ENCODE measurements at regions not wholly inside any gene's neighbourhood (a gene's known extent, or its start where the extent isn't known, plus 50 kb on each side); places are given as distances from the start of the nearest gene placed in this dataset.

DNA sequence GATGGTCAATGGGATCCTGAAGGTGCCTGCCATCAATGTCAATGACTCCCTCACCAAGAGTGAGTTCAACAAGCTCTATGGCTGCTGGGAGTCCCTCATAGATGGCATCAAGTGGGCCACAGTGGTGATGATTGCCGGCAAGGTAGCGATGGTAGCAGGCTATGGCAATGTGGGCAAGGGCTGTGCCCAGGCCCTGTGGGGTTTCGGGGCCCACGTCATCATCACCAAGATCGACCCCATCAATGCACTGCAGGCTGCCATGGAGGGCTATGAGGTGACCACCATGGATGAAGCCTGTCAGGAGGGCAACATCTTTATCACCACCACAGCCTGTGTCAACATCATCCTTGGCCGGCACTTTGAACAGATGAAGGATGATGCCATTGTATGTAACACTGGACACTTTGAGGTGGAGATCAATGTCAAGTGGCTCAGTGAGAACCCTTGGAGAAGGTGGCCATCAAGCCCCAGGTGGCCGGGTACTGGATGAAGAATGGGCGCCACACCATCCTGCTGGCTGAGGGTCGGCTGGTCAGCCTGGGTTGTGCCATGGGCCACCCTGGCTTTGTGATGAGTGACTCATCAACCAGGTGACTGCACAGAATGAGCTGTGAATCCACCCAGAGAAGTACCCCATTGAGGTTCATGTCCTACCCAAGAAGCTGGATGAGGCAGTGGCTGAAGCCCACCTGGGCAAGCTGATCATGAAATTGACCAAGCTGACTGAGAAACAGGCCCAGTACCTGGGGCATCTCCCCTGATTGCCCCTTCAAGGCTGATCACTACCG is 63.0 kb upstream of the ANTXRL start:
- H3K4me1 ChIP-seq, result no peaks in the 10 kb centered on the region
- H2AFZ ChIP-seq, result no peak overlapping the region
- no peaks in the 10 kb centered on the region for H3K27me3 ChIP-seq (ENCODE audit: control insufficient read depth, insufficient read depth, low read length)
- TF ChIP-seq, protein P1, sequence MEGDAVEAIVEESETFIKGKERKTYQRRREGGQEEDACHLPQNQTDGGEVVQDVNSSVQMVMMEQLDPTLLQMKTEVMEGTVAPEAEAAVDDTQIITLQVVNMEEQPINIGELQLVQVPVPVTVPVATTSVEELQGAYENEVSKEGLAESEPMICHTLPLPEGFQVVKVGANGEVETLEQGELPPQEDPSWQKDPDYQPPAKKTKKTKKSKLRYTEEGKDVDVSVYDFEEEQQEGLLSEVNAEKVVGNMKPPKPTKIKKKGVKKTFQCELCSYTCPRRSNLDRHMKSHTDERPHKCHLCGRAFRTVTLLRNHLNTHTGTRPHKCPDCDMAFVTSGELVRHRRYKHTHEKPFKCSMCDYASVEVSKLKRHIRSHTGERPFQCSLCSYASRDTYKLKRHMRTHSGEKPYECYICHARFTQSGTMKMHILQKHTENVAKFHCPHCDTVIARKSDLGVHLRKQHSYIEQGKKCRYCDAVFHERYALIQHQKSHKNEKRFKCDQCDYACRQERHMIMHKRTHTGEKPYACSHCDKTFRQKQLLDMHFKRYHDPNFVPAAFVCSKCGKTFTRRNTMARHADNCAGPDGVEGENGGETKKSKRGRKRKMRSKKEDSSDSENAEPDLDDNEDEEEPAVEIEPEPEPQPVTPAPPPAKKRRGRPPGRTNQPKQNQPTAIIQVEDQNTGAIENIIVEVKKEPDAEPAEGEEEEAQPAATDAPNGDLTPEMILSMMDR (IDR thresholded peaks at IDR 0.05), result no peak
- H3K9ac ChIP-seq, result no peak overlapping the region
- no peak overlapping the region for H3K27ac ChIP-seq
- no peak overlapping the region for H3K4me3 ChIP-seq (ENCODE audit: low read depth, low read length)
- H3K79me2 ChIP-seq, result no peaks in the 10 kb centered on the region
- no peaks in the 10 kb centered on the region for H3K9me3 ChIP-seq (ENCODE audit: control insufficient read depth, low read length)
- no peak overlapping the region for H3K4me2 ChIP-seq (ENCODE audit: low read length)
- no peaks in the 10 kb centered on the region for H3K36me3 ChIP-seq (ENCODE audit: control insufficient read depth, insufficient read depth, low read length)

DNA sequence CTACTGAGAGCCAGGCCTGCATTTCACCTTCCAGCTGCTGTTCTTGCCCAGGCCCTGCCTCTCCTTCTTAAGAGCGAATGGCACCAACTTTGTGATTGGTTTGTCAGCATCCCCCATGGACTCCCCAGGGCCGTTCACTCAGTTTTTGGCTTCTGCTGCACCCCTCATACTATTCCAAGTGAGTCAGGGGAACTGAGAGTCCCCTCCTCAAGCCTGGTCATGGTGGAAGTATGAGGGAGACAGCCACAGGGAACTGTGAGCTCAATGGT is 62.4 kb upstream of the ANTXRL start:
- Histone ChIP-seq H3K36me3 (ENCODE audit: control insufficient read depth, insufficient read depth, low read length) (no peaks in the 10 kb centered on the region), H3K27me3 (ENCODE audit: control insufficient read depth, insufficient read depth, low read length) (no peaks in the 10 kb centered on the region)
- TF ChIP-seq, protein P1 (IDR thresholded peaks at IDR 0.05), result no peak

DNA sequence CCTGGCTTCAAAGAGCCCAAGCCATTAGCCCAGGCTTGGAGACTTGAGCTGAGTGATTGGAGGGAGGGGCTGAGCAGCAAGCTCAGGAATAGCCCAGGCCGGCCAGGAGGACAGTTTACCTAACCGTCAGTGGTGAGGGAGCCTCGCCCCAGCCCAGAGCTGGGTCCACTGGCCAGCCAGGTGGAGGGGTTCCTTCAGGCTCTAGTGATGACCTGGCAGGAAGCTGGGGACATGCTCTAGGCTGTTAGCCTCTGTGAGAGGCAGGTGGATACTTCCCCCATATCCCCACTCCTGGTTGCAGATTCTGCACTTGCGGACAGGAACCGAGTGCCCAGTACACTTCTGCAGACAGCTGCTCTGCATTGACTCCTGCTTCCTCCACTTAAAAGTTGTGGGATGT is 61.2 kb upstream of the ANTXRL start:
- Histone ChIP-seq H2AFZ (no peak overlapping the region), H3K4me1 (no peaks in the 10 kb centered on the region), H3K9me3 (ENCODE audit: control insufficient read depth, low read length) (no peaks in the 10 kb centered on the region), H3K4me3 (ENCODE audit: low read depth, low read length) (no peak overlapping the region), H3K79me2 (no peaks in the 10 kb centered on the region), H3K4me2 (ENCODE audit: low read length) (no peak overlapping the region), H3K27me3 (ENCODE audit: control insufficient read depth, insufficient read depth, low read length) (no peaks in the 10 kb centered on the region), H3K9ac (no peak overlapping the region), H3K27ac (no peak overlapping the region), H3K36me3 (ENCODE audit: control insufficient read depth, insufficient read depth, low read length) (no peaks in the 10 kb centered on the region)
- TF ChIP-seq, protein P1 (IDR thresholded peaks at IDR 0.05), result no peak

More for the DNA sequence above, 62.4 kb upstream of the ANTXRL start:
- H3K4me3 ChIP-seq (ENCODE audit: low read depth, low read length), result no peak overlapping the region
- H3K9ac ChIP-seq, result no peak overlapping the region
- no peak overlapping the region for H2AFZ ChIP-seq
- no peaks in the 10 kb centered on the region for H3K4me1 ChIP-seq
- H3K79me2 ChIP-seq, result no peaks in the 10 kb centered on the region
- H3K9me3 ChIP-seq (ENCODE audit: control insufficient read depth, low read length), result no peaks in the 10 kb centered on the region
- no peak overlapping the region for H3K4me2 ChIP-seq (ENCODE audit: low read length)
- no peak overlapping the region for H3K27ac ChIP-seq

DNA sequence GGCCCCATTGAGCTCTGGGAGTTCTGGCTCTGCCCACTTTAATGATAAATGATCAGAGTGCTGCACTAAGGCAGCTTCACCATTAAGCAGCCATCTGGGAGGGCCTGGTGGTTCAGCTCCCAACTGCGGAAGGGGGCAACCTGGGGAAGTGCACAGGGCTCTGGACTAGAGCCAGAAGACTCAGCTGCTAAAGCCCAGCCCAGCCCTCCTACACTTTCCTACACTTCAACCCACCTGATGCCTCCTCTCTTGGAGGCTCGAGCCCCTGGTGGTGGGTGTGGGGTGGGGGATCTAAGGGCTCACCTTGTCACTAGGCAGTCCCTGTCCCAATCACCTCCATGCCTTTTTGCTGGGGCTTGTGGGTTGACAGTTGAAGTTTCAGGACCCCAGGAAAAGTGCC is 60.6 kb upstream of the ANTXRL start:
- Histone ChIP-seq H3K79me2 (no peaks in the 10 kb centered on the region), H3K4me1 (no peaks in the 10 kb centered on the region), H3K27me3 (ENCODE audit: control insufficient read depth, insufficient read depth, low read length) (no peaks in the 10 kb centered on the region), H2AFZ (no peak overlapping the region), H3K27ac (no peak overlapping the region), H3K4me3 (ENCODE audit: low read depth, low read length) (no peak overlapping the region), H3K36me3 (ENCODE audit: control insufficient read depth, insufficient read depth, low read length) (no peaks in the 10 kb centered on the region), H3K9ac (no peak overlapping the region), H3K9me3 (ENCODE audit: control insufficient read depth, low read length) (no peaks in the 10 kb centered on the region), H3K4me2 (ENCODE audit: low read length) (no peak overlapping the region)
- TF ChIP-seq, protein P1 (IDR thresholded peaks at IDR 0.05), result no peak

DNA sequence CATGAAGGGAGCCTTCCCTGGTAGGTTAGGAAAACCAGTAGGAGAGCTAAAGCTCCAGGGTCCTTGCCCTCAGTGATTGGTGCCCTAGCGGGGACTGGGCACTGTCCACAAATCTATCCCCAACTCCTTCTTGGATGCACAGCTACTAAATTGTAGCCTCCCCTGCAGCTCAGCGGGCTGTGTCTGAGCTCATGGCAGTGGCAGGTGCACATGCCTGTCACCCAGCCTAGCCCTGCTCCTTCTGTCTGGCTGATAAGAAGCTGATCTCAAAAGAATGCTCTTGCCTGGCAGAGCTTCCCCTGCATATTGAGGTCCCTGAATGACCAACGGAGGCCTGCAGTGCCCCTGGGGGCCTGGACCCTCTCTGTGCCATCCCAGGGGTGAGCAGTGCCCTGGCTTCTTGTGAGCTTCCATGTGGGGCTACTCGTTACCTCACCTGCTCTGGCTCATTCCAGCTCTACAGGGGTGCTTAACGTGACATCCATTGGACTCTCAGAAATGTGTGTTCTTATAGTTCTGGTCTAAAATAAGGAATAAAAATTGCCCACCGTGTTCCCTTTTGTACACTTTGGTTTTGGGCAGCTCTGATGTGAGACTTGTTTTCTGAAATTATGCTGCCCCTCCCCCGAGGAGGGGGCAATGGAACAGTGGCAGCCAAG is 59.8 kb upstream of the ANTXRL start:
- no peak overlapping the region for H3K9ac ChIP-seq
- no peak overlapping the region for H2AFZ ChIP-seq
- TF ChIP-seq, protein P1 (IDR thresholded peaks at IDR 0.05), result no peak
- H3K27ac ChIP-seq, result no peak overlapping the region
- no peaks in the 10 kb centered on the region for H3K4me1 ChIP-seq
- H3K36me3 ChIP-seq (ENCODE audit: control insufficient read depth, insufficient read depth, low read length), result no peaks in the 10 kb centered on the region
- no peaks in the 10 kb centered on the region for H3K27me3 ChIP-seq (ENCODE audit: control insufficient read depth, insufficient read depth, low read length)
- H3K9me3 ChIP-seq (ENCODE audit: control insufficient read depth, low read length), result no peaks in the 10 kb centered on the region
- no peak overlapping the region for H3K4me3 ChIP-seq (ENCODE audit: low read depth, low read length)
- H3K4me2 ChIP-seq (ENCODE audit: low read length), result no peak overlapping the region
- no peaks in the 10 kb centered on the region for H3K79me2 ChIP-seq

Data from parathyroid adenoma (tissue), 2 donors.